Umbilical cord (tissue), 1 donor: ENCODE measurements at regions not wholly inside any gene's neighbourhood (a gene's known extent, or its start where the extent isn't known, plus 50 kb on each side); places are given as distances from the start of the nearest gene placed in this dataset.
A peak's percentile ranks its signal among the peaks of the same experiment; 100 is the strongest.

Experiments
- DNase-seq: peaks from one replicate; pipeline ENCODE4 v3.0.0-alpha.2; 2015; ENCODE audit warnings: low spot score

- DNase-seq: no peak
These were observed 406.2 kb upstream of the PCDH7 start for GRCh38 chr4:30314001-30314400.

- no peak for DNase-seq
These were observed 389.1 kb upstream of the PCDH7 start for GRCh38 chr4:30330894-30331652.

- DNase-seq: no peak
These were observed 378.4 kb upstream of the PCDH7 start for GRCh38 chr4:30341731-30342130.

- no peak for DNase-seq
These were observed 369.9 kb upstream of the PCDH7 start for GRCh38 chr4:30350288-30350687.

GRCh38 chr4:30354605-30355004 lies 365.6 kb upstream of the PCDH7 start:
- DNase-seq: no peak

GRCh38 chr4:30362436-30362835 lies 357.7 kb upstream of the PCDH7 start:
- no peak for DNase-seq

- DNase-seq: no peak
These were observed 350.1 kb upstream of the PCDH7 start for GRCh38 chr4:30370105-30370504.

- no peak for DNase-seq
These were observed 339.7 kb upstream of the PCDH7 start for GRCh38 chr4:30380404-30380998.

GRCh38 chr4:30385650-30386049 lies 334.5 kb upstream of the PCDH7 start:
- DNase-seq: no peak

- DNase-seq: no peak
These were observed 333.8 kb upstream of the PCDH7 start for GRCh38 chr4:30386266-30386895.

- DNase-seq: no peak
These were observed 324.3 kb upstream of the PCDH7 start for GRCh38 chr4:30395902-30396301.

GRCh38 chr4:30396772-30397475 lies 323.2 kb upstream of the PCDH7 start:
- DNase-seq: peak; percentile 22

- DNase-seq: peak; percentile 7
These were observed 320.7 kb upstream of the PCDH7 start for GRCh38 chr4:30399476-30399875.

GRCh38 chr4:30402276-30402675 lies 317.9 kb upstream of the PCDH7 start:
- peak; percentile 2 for DNase-seq

- DNase-seq: no peak
These were observed 306.3 kb upstream of the PCDH7 start for GRCh38 chr4:30413915-30414314.

GRCh38 chr4:30416547-30416946 lies 303.6 kb upstream of the PCDH7 start:
- no peak for DNase-seq

GRCh38 chr4:30427932-30428331 lies 292.2 kb upstream of the PCDH7 start:
- DNase-seq: no peak

- peak; percentile 76 for DNase-seq
These were observed 290.1 kb upstream of the PCDH7 start for GRCh38 chr4:30429813-30430761.

- no peak for DNase-seq
These were observed 285.5 kb upstream of the PCDH7 start for GRCh38 chr4:30434656-30435055.

- no peak for DNase-seq
These were observed 283.8 kb upstream of the PCDH7 start for GRCh38 chr4:30436394-30436793.

GRCh38 chr4:30437316-30437715 lies 282.9 kb upstream of the PCDH7 start:
- no peak for DNase-seq
